HEK293 (cell line): ENCODE measurements at regions not wholly inside any gene's neighbourhood (a gene's known extent, or its start where the extent isn't known, plus 50 kb on each side); places are given as distances from the start of the nearest gene placed in this dataset.

ENCODE experiments used
- CTCF ChIP-seq: fragments of 450-650 bp; formaldehyde crosslinking; IDR thresholded peaks from 2 replicates; pipeline ENCODE4 v1.5.1; 2016; ENCODE audit warnings: missing biosample characterization, missing genetic modification characterization
- IKZF3 ChIP-seq: fragments of 450-650 bp; IDR thresholded peaks from 2 replicates; pipeline ENCODE4 v1.5.0; 2018; ENCODE audit warnings: missing biosample characterization, mild to moderate bottlenecking, missing genetic modification characterization, moderate library complexity
- TCF7L2 ChIP-seq: IDR thresholded peaks from 2 replicates; pipeline ENCODE4 v1.6.1; 2011; ENCODE audit warnings: low read depth, mild to moderate bottlenecking, inconsistent platforms, low read length, moderate library complexity, borderline replicate concordance
- ZBTB21 ChIP-seq: fragments of 450-650 bp; formaldehyde crosslinking; IDR thresholded peaks from 2 replicates; pipeline ENCODE4 v1.5.1; 2017; ENCODE audit warnings: missing biosample characterization, missing genetic modification characterization
- ZNF561 ChIP-seq: fragments of 450-650 bp; IDR thresholded peaks from 2 replicates; pipeline ENCODE4 v1.5.1; 2018; ENCODE audit warnings: missing biosample characterization, missing genetic modification characterization, borderline replicate concordance

- TF ChIP-seq IKZF3 (tag by site-specific recombination) = no peak
- no peak for TF ChIP-seq ZNF561 (tag by site-specific recombination)
- no peak for TF ChIP-seq CTCF (tag by site-specific recombination)
- no peak for TF ChIP-seq TCF7L2
- TF ChIP-seq ZBTB21 (tag by site-specific recombination) = no peak
Observed at GRCh38 chr12:93954166-93955112, 193.9 kb upstream of the PLXNC1 start.
